A549 (cell line): ENCODE measurements at regions not wholly inside any gene's neighbourhood (a gene's known extent, or its start where the extent isn't known, plus 50 kb on each side); places are given as distances from the start of the nearest gene placed in this dataset.

Experiments used
- ATOH8 ChIP-seq: fragments of 250-450 bp; sonication (Bioruptor Pico); IDR thresholded peaks from 2 replicates; pipeline ENCODE4 v1.5.0; 2020; ENCODE audit warnings: low read depth, mild to moderate bottlenecking, moderate library complexity
- CTCF ChIP-seq: fragments of >200 bp; sonication (Bioruptor Twin); formaldehyde crosslinking; IDR thresholded peaks from 3 replicates; pipeline ENCODE4 v1.5.1; 2016
- EP300 ChIP-seq, 2 experiments: fragments of >200 bp; sonication (Bioruptor Twin); formaldehyde crosslinking; IDR thresholded peaks; 2 replicates in 1 of 2; 3 replicates in 1 of 2; pipeline ENCODE4 v1.6.1; 2016 to 2017
- FOSB ChIP-seq: fragments of 250-450 bp; sonication (Bioruptor Pico); IDR thresholded peaks from 2 replicates; pipeline ENCODE4 v1.5.0; 2020; ENCODE audit warnings: mild to moderate bottlenecking, moderate library complexity
- HEYL ChIP-seq: fragments of 250-450 bp; sonication (Bioruptor Pico); IDR thresholded peaks from 2 replicates; pipeline ENCODE4 v1.8.0; 2021; ENCODE audit warnings: mild to moderate bottlenecking, moderate library complexity
- HMGXB4 ChIP-seq: fragments of 250-450 bp; sonication (Bioruptor Pico); IDR thresholded peaks from 2 replicates; pipeline ENCODE4 v1.5.0; 2021; ENCODE audit warnings: mild to moderate bottlenecking, moderate library complexity, borderline replicate concordance
- KDM1A ChIP-seq: fragments of 200-600 bp; sonication (generic); IDR thresholded peaks from 2 replicates; pipeline ENCODE4 v1.6.1; 2016; ENCODE audit warnings: low read depth, mild to moderate bottlenecking
- KDM5A ChIP-seq: fragments of 200-600 bp; sonication (generic); IDR thresholded peaks from 2 replicates; pipeline ENCODE4 v1.6.1; 2016; ENCODE audit warnings: antibody characterized with exemption, mild to moderate bottlenecking
- MAX ChIP-seq: IDR thresholded peaks from 2 replicates; pipeline ENCODE4 v1.6.1; 2012
- POLR2A ChIP-seq: IDR thresholded peaks from 2 replicates; pipeline ENCODE4 v1.6.1; 2012; ENCODE audit warnings: mild to moderate bottlenecking, low read length
- RARB ChIP-seq: fragments of 250-450 bp; sonication (Bioruptor Pico); IDR thresholded peaks from 2 replicates; pipeline ENCODE4 v1.8.0; 2021; ENCODE audit warnings: mild to moderate bottlenecking, moderate library complexity
- REST ChIP-seq: fragments of 200-600 bp; sonication (generic); IDR thresholded peaks from 2 replicates; pipeline ENCODE4 v1.6.1; 2016; ENCODE audit warnings: antibody characterized with exemption, mild to moderate bottlenecking, moderate library complexity
- ZC3H11A ChIP-seq: fragments of 450-650 bp; IDR thresholded peaks from 2 replicates; pipeline ENCODE4 v1.6.1; 2014; ENCODE audit warnings: antibody characterized with exemption, mild to moderate bottlenecking

- no peak for TF ChIP-seq POLR2A
- TF ChIP-seq ATOH8 (CRISPR knock-in tag) = no peak
- no peak for TF ChIP-seq EP300 (IDR thresholded peaks at IDR 0.05)
- no peak for TF ChIP-seq FOSB (CRISPR knock-in tag)
- no peak for TF ChIP-seq HMGXB4 (CRISPR knock-in tag)
- TF ChIP-seq CTCF = no peak
- TF ChIP-seq KDM1A = no peak
- no peak for TF ChIP-seq REST
- no peak for TF ChIP-seq KDM5A
- no peak for TF ChIP-seq ZC3H11A
- TF ChIP-seq MAX = no peak
- no peak for TF ChIP-seq HEYL (CRISPR knock-in tag)
- no peak for TF ChIP-seq RARB (CRISPR knock-in tag)
Observed at GRCh38 chr3:151576511-151577137, 115.8 kb upstream of the IGSF10 start.
